HG03108 (cell line): ENCODE measurements at regions not wholly inside any gene's neighbourhood (a gene's known extent, or its start where the extent isn't known, plus 50 kb on each side); places are given as distances from the start of the nearest gene placed in this dataset.
"Not testable (repeated sequence)": the region's sequence is repeated elsewhere in the genome, so short reads cannot be mapped to it uniquely, and the experiment has no call there.

Experiments
- ATAC-seq: cut with Tn5 transposase; IDR thresholded peaks from one replicate; pipeline ENCODE4 v1.9.1; 2021; ENCODE audit warnings: moderate library complexity; ENCODE audit not compliant: unreplicated experiment

DNA sequence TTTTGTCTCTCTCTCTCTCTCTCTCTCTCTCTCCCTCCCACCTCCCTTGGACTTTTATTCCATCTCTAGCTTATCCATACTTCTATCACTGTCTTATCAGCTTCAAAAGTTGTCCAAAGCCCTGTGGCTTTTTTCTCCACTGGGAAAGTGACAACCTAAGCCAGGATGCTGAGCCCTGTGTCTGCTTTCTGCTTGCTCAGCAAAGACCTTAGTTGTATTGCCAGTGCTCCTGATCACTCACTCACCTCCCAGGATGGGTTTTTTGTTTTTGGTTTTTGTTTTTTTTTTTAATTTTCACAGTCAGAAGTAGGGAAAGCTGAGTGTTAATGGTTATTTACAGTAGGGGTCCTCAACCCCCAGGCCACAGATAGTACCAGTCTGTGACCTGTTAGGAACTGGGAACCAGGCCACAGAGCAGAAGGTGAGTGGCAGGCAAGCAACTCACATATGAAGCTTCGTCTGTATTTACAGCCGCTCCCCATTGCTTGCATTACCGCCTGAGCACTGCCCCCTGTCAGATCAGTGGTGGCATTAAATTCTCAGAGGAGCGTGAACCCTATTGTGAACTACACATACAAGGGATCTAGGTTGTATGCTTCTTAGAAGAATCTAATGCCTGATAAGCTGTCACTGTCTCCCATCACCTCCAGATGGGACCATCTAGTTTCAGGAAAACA is 125.0 kb upstream of the ID4 start:
- no peak for ATAC-seq

DNA sequence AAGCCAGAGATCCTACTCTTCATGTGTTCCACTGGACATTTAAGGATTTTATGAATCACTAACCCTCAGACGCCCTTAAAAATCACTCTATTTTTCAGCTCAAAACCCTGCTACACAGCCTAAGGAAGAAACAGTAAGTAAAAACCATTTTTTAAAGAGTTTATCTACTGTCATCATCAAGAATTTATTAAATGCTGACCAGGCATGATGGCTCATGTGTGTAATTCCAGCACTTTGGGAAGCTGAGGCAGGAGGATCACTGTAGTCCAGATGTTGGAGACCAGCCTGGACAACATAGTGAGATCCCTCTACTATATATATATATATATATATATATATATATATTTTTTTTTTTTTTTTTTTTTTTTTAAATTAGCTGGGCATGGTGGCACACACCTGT is 124.2 kb upstream of the ID4 start:
- no peak for ATAC-seq

DNA sequence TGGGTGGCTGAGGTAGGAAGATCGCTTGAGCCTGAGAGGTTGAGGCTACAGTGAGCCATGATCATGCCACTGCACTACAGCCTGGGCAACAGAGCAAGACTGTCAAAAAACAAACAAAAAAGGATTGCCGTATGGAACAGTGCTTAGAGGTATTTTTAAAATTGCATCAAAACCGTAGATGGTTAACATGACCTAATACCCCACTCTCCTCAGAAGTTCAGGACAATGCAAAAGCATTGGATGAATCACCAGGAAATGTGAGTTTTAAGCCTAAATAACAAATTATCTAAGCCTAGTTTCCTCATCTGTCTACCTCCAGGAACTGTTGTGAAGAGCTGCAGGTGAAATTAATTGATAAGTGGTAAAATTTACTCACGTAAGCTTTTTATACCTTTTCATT is 123.8 kb upstream of the ID4 start:
- ATAC-seq, result no peak

DNA sequence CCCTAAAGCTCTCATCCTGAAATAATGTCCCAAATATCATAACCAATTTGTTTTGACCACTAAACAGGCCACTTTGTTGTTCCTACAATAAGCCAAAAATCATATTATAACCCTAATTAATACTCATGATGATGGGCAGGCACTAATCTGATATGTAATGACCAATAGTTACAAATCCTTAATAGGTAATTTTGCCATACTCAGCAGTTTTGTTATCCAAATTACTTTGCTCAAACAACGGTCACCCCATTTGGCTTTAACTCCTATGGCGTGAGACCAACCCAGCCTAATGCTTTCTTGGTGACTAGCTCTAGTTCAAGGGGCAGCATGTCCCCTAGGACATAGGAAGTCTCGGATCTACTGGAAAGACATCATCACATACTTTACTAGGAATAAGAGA is 123.2 kb upstream of the ID4 start:
- no peak for ATAC-seq

DNA sequence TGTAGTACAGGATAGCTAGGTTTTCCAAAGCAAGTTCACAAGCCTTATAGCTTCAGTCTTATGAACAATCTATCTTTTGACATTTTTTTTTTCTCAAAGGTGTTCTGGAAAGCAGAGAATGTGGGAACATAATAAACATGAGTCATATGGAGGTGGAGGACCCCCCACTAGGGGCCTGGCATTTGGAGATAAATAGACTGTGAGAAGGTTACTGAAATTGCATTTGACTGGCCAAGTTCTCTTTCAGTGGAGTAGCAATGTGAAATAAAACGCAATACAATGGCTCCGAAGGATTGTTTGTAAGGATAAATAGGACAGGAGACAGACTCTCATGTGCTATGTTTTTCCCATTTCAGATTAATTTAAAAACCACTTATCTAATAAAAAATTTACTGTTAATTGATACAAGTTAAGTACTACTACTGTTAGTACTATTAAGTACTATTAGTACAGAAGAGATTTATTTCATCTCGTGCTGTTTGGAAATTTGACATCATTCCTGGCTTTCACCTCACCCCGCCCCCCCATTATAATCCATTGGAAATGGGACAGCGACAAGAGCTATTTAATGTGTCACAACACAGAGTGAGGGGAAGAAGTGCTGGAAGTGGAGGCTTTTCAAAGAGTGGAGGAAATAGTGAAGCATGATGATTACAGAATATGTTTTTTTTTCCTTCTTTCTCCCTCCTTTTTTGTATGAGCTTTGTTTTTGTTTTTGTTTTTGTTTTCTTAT is 122.6 kb upstream of the ID4 start:
- no peak for ATAC-seq

DNA sequence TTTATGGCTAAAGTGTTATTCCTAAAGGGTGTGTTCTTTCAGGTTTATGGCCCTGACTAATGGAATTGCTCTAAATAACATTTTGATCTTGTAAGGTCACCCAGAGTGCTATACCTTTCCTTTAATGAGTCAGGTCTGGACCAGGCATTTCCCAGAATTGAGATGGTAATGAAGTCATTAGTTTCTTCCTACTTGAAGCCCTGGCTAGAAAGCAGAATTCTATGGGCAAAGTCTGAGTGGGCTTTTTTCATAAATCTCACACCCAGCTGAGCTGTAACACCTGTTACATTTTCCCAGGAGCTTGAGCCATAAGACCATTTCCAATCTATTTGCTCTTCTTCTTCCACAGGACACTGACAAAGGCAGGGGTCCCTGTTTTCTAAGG is 122.0 kb upstream of the ID4 start:
- no peak for ATAC-seq

DNA sequence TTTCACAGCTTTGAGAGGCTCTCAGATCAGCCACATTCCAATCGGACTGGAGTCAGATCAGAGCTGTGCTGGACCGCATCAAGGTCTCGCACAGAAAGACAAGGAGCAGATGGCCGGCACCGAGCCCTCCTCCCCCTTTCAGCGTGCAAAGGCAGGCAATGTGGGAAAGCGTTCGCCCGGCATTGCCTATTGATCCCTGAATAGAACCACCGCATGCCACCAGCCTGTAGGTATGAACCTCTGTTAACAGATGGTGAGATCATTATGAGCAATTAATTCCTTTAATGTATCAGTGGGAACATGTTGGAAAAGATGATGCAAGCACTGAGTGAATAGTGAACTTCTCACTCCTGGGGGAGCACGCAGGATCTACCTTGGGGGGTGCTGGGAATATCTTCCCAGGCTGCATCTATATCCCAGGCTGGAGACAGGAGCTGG is 117.5 kb upstream of the ID4 start:
- ATAC-seq, result no peak

DNA sequence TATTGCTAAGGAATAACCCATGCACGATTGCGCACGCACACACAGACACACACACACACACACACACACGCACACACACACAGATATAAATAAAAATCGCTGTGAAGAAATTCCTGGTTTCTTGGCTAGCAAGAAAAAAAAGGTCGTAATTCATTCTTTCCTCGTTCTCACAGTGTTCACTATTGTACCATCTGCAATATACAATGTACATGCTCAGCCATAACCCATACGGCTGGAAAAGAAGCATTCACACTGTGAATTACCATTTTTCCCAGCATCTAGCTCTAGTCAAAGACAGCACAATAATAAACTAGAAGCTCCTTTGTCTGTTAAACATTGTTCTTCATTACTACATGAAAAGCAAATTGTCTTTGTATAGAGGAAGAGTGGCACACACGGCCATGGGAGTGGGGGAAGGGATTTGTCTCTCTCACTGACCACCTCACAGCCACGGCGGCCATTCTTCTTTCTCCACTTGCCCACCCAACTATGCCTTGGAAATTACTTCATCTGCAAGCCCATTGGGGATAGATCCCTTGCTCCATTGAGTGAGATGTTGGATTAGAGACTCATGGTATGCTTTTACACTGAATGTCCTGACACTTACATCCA is 115.3 kb upstream of the ID4 start:
- ATAC-seq, result no peak

DNA sequence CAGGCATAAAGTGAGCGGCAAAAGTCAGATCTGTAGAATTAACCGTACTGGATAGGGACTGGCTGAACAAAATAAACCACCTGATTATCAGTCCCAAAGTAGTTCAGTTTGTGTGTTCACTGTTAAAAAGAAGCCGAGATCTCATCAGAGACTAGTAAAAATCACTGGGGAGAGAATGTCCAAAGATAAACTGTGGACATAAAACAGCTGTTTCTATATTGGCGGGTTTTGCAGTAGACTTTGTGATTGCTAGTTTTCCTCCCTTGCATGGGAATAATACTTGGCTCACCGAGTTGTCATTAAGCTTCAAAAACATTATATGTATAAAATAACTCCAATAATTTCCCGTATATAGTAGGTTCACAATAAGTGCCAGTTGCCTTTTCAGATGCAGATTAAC is 114.2 kb upstream of the ID4 start:
- no peak for ATAC-seq

DNA sequence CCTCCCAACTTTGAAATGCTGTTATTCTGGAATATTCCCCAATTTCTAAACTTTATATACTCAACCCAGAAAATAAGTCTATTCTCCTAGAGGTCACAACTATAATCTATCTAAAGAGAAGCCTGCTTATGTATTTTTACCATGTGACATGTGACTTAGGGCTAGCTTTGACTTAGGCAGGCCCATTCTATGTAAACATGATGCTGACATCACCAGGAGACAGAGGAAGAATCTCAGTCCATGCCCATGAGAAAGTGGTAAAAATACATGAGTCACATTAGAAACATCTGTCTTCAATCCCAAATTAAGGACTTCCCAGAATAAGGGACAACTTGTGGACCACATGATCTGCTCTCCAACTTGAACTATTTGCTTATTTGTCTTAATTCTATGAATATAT is 113.6 kb upstream of the ID4 start:
- no peak for ATAC-seq

DNA sequence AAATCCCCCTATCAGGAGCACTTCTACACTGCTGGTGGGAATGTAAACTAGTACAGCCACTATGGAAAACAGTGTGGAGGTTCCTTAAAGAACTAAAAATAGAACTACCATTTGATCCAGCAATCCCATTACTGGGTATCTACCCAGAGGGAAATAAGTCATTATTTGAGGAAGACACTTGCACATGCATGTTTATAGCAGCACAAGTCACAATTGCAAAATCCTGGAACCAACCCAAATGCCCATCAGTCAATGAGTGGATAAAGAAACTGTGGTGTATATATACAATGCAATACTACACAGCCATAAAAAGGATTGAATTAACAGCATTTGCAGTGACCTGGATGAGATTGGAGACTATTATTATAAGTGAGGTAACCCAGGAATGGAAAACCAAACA is 111.7 kb upstream of the ID4 start:
- not testable (repeated sequence) for ATAC-seq

DNA sequence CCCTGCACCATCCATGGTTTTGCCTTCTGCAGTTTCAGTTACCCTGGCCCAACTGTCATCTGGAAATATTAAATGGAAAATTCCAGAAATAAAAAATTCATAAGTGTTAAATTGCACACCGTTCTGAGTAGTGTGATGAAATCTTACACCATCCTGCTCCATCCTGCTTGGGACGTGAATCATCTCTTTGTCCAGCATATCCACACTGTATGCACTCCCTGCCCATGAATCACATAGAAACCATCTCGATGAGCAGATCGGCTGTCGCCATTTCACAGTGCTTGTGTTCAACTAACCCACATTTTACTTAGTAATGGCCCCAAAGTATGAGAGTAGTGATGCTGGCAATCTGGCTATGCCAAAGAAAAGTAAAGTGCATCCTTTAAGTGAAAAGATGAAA is 105.9 kb upstream of the ID4 start:
- ATAC-seq, result no peak

DNA sequence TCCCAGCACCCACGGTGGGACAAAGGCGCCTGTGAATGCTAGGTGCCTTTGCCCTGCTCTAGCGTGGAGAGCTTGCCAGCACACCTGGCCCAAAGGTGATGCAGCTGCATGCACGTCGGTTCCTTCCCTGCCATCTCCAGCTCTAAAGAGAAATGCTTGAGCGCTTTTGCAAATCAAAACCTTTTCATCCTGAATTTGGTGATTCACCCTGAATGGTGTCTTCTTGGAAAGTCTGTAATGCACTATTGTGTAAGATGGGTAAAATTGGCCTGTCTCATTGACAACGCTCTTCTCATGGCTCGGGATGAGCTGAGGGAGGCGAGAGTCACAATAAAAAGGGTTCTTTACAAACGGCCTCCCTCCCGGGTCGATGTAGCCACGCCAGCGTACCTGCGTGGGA is 103.1 kb upstream of the ID4 start:
- no peak for ATAC-seq

DNA sequence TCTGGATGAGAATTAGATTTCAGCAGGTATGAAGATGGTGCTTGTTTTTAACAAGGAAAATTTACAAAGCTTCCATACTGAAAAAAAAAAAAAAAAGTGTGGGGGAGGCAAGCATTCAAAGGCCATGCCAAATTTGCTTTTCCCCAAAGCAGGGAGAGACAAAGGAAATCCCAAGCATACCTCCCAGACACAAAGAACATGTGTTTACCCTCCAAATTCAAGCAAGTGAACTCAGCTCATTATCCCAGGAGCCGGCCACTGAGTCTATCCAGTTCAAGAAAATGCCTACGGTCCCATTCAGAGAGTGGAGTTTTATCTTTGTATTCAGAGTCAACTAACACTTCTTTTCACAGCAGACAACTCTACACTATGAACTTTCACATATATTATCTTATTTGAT is 102.7 kb upstream of the ID4 start:
- no peak for ATAC-seq

DNA sequence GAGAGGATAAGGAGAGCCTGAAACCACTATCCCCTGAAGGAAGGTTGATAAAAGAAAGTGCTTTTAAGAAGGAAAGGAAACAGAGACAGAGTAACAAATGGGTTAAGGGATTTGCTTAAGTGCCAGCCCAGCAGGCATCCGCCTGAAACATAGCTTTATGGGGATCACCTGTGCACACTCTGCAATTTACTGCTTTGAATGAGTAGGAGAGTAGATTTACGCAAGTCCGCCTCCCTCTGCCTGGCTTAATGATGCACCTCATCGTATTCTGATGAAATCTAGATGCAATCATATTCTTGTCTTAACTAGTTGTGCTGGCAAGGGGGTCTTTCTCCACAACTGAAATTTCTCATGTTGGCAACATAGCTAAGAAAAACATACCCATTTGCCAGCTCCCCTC is 101.1 kb upstream of the ID4 start:
- no peak for ATAC-seq

DNA sequence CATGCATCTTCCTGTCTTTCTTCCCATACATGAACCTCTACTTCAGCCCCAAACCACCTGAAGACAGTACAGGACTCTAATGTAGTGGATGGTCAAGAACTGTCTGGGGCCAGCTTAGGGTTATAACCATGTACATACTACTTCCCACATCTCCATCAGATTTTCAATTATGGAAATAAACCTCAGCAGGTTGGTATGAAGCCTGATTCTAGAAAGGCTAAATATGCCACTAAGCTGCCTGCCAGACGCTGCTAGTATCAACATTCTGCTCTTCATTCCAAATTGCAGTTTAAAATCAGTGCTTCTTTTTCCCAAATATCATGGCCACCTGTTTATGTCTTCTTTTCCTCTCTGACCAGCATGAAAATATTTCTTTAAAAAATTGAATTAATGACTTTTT is 99.2 kb upstream of the ID4 start:
- ATAC-seq, result no peak

DNA sequence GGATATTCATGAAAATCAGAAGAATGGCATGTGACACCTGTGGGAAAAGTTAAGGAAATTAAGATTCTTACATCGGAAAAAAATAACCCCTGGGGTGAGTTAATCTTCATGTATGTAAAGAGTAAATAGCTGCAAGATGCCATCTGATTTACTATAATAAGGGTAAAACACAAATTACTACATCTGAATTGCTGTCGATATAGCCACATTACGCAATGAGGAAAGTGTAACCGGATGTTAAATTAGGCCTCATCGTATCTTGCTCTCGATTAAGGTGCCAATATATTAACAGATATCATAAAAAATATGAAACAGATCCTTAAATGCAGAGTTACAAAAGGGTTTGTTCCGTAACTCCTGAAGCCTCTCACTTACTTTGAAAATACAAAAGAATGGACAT is 87.4 kb upstream of the ID4 start:
- no peak for ATAC-seq

DNA sequence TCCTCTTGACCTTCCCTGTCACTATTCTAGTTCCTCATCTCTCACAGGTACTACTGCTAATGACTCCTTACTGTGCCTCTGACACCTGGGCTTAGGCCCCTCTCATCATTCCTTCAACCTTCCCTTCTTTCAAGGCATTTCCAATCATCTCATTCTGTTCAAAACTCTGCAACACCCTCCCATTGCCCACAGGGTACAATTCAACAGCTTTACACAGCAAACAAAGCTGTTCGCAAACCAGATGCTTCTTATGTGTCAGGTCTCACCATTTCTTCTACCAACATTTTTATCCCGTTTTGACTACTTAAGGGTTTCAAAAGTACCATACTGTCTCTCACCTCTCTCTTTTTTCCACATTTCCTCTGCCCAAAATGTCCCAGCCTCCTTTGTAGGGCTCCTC is 84.4 kb upstream of the ID4 start:
- ATAC-seq, result no peak

DNA sequence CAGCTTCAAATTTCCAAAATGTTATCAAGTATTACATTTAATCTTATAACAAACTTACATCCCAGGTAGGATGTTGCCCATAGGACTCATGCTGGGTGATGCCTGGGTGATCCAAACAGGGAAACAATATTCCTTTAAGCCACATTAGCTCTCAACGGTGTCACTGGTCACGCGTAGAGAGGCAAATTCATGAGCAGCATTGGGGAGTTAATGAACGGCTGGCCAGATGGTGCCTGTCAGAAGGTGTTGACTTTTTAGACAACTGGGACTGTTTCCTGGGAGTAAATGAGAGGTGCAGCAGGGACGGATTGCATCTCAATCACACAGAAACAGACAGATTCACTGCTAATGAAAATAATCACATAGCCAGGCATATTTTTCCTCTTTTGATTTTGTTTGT is 83.3 kb upstream of the ID4 start:
- ATAC-seq, result no peak

DNA sequence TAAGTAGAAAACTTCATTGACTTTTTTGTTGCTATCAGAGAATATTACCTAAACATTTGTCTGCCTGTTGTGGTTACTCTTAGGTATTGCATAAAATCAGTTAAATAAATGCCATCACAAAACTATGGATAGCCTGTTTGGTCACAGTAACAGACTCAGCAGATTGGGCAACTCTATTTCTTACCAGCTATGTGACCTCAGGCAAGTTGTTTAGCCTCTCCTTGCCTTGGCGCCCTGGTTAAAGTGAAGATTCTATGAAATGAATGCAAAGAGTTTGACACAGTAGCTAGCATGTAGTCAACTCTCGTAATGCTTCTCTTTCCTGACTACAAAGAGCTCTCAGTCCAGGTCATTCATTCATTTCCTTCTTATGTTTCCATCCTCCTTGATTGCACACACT is 82.5 kb upstream of the ID4 start:
- no peak for ATAC-seq

DNA sequence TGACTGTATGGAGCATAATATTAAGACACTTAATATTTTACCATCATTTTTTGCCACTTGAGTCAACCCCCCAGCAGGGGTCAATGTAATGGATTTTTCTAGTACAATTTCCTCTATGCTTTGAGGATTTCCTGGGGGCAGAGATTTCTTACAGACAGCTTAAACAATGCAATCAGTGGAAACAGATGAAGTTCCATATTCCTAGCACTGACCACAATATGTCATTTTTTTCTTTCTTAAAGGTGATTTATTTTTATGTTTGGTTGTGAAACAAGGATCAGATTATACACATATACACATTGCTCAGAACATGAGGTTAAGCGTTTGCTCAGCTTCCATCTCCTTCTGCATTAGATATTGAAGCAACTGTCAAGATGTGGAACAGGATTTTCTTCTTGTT is 82.0 kb upstream of the ID4 start:
- ATAC-seq, result no peak

DNA sequence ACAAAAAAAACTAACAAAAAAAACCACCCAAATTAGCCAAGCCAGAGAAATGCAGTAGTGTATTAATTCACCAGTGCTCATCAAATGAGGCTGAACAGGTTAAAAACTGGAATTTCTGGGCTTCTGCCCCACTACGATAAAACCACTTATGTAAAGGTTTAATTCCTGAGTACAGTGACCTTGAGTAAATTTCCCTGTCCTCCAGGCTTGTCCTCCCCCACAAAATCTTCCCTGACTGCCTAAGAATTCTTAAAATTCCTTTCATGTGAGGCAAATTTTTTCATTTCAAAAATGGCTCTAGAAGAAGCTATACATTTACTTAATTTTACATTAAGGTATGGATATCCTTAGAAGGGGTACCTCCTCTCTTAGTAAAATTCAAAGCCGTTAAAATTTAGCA is 80.1 kb upstream of the ID4 start:
- no peak for ATAC-seq
